Mucosa of rectum (tissue), 2 donors: ENCODE measurements at regions not wholly inside any gene's neighbourhood (a gene's known extent, or its start where the extent isn't known, plus 50 kb on each side); places are given as distances from the start of the nearest gene placed in this dataset.

Experiments used
- H3K27ac ChIP-seq, 2 donors: one replicate each; pipeline ENCODE4 v1.7.0; 2013; ENCODE audit warnings: inconsistent platforms in 2 of 2, low read depth in 2 of 2, low read length in 2 of 2
- H3K27me3 ChIP-seq, 2 donors: one replicate each; pipeline ENCODE4 v1.7.0; 2013; ENCODE audit warnings: low read length in 2 of 2; ENCODE audit not compliant: control insufficient read depth in 2 of 2, insufficient read depth in 2 of 2
- H3K36me3 ChIP-seq, 2 donors: one replicate each; pipeline ENCODE4 v1.7.0; 2013; ENCODE audit warnings: low read length in 2 of 2; ENCODE audit not compliant: control insufficient read depth in 2 of 2, insufficient read depth in 2 of 2
- H3K4me1 ChIP-seq, 2 donors: one replicate each; pipeline ENCODE4 v1.7.0; 2013; ENCODE audit warnings: low read length in 2 of 2, mild to moderate bottlenecking in 1 of 2; ENCODE audit not compliant: control insufficient read depth in 2 of 2, insufficient read depth in 2 of 2
- H3K4me3 ChIP-seq, 2 donors: one replicate each; pipeline ENCODE4 v1.7.0; 2013; ENCODE audit warnings: low read length in 2 of 2
- H3K9ac ChIP-seq, 2 donors: one replicate each; pipeline ENCODE4 v1.7.0; 2013; ENCODE audit warnings: low read length in 2 of 2, low read depth in 1 of 2, mild to moderate bottlenecking in 1 of 2
- H3K9me3 ChIP-seq, 2 donors: one replicate each; pipeline ENCODE4 v1.7.0; 2013; ENCODE audit warnings: low read length in 2 of 2; ENCODE audit not compliant: control insufficient read depth in 2 of 2
- donor health status: healthy.
- donor health status: Normal muscosa, but diverticular disease.

GRCh38 chr12:27192118-27192802, 51.8 kb upstream of the STK38L start:
- H3K4me1 ChIP-seq: peaks cover 0 to 10% of the 10 kb centered on the region in 2 donors
- H3K27me3 ChIP-seq: no peaks in the 10 kb centered on the region
- no peak overlapping the region for H3K4me3 ChIP-seq
- no peaks in the 10 kb centered on the region for H3K36me3 ChIP-seq
- H3K9ac ChIP-seq: no peak overlapping the region
- H3K27ac ChIP-seq: no peak overlapping the region
- H3K9me3 ChIP-seq: no peaks in the 10 kb centered on the region

- Histone ChIP-seq H3K27me3 (no peaks in the 10 kb centered on the region), H3K27ac (peak overlapping the region in 1 of 2 donors; percentile 61), H3K9ac (no peak overlapping the region), H3K4me1 (peaks cover 0 to 10% of the 10 kb centered on the region in 2 donors), H3K36me3 (no peaks in the 10 kb centered on the region), H3K4me3 (no peak overlapping the region), H3K9me3 (no peaks in the 10 kb centered on the region)
These were observed 51.0 kb upstream of the STK38L start for GRCh38 chr12:27193106-27193505.

- Histone ChIP-seq H3K36me3 (no peaks in the 10 kb centered on the region), H3K4me3 (no peak overlapping the region), H3K9me3 (no peaks in the 10 kb centered on the region), H3K27me3 (no peaks in the 10 kb centered on the region), H3K27ac (peak overlapping the region in 1 of 2 donors; percentile 61), H3K9ac (no peak overlapping the region), H3K4me1 (peaks cover 0 to 10% of the 10 kb centered on the region in 2 donors)
These were observed 50.1 kb upstream of the STK38L start for GRCh38 chr12:27193854-27194544.
